K562 (cell line): ENCODE measurements at regions not wholly inside any gene's neighbourhood (a gene's known extent, or its start where the extent isn't known, plus 50 kb on each side); places are given as distances from the start of the nearest gene placed in this dataset.

Source experiments
- ATAC-seq: fragments of 200-7000 bp; cut with Tn5 transposase; 3 replicates; pipeline ENCODE4 v1.9.1; 2020; ENCODE audit warnings: moderate library complexity
- BruUV-seq: library from RNA; stranded (reverse); fragments of 400-500 nt; replicated peaks from 2 replicates; lab custom pipeline; 2021; lab: Mats Ljungman, UMichigan
- CTCF ChIA-PET: fragments of 300-600 bp; formaldehyde crosslinking; extraction: SDS; loops from one replicate; lab custom pipeline; 2021; ENCODE audit warnings: low intra/inter-chr PET ratio; lab: Yijun Ruan, JAX
- POLR2A ChIA-PET: fragments of 300-600, 350-650 bp; sonication (Branson Sonifier 250); formaldehyde crosslinking; extraction: SDS; loops from one replicate; lab custom pipeline; 2021; ENCODE audit warnings: antibody characterized with exemption, inconsistent platforms; lab: Yijun Ruan, JAX
- DNase-seq, 4 experiments: peaks; one replicate each; pipeline versions ENCODE4 v3.0.0 to v3.0.0-alpha.2; 2011 to 2018; ENCODE audit warnings: low spot score in 3 of 4, mixed read lengths in 3 of 4; ENCODE audit errors: extremely low read depth in 1 of 4
- FAIRE-seq: peaks from 2 replicates; lab custom pipeline; 2011; peaks lifted over from hg19 to GRCh38; lab: Jason Lieb, UNC
- H2AFZ ChIP-seq: 2 replicates; pipeline ENCODE4 v1.6.0; 2011; ENCODE audit warnings: low read depth, low read length, control low read depth, inconsistent platforms
- H3K27ac ChIP-seq: fragments of 200-600 bp; 3 replicates; pipeline ENCODE4 v1.8.0; 2011; ENCODE audit warnings: low read depth, mild to moderate bottlenecking, control low read depth, inconsistent platforms, low read length, moderate library complexity, mixed read lengths; ENCODE audit errors: extremely low read depth
- H3K27me3 ChIP-seq, 2 experiments: fragments of 300-600 bp in 1 of 2; 2 replicates in 1 of 2; 3 replicates in 1 of 2; pipeline versions ENCODE4 v1.6.0 to v1.8.0; 2011; ENCODE audit warnings: inconsistent platforms in 2 of 2, low read length in 2 of 2, mild to moderate bottlenecking in 1 of 2, mixed read lengths in 1 of 2, moderate library complexity in 1 of 2; ENCODE audit not compliant: control insufficient read depth in 2 of 2, insufficient read depth in 2 of 2
- H3K36me3 ChIP-seq: fragments of 300-600 bp; 3 replicates; pipeline ENCODE4 v1.8.0; 2011; ENCODE audit warnings: mild to moderate bottlenecking, low read length, inconsistent platforms; ENCODE audit not compliant: control insufficient read depth, insufficient read depth
- H3K4me1 ChIP-seq, 2 experiments: fragments of 200-600 bp in 1 of 2; replicated peaks in 1 of 2; 2 replicates in 1 of 2; 3 replicates in 1 of 2; pipeline versions ENCODE4 v1.5.1 to v1.8.0; 2011; ENCODE audit warnings: inconsistent platforms in 2 of 2, low read length in 2 of 2, mild to moderate bottlenecking in 1 of 2, mixed read lengths in 1 of 2, moderate library complexity in 1 of 2; ENCODE audit not compliant: control insufficient read depth in 2 of 2, insufficient read depth in 2 of 2
- H3K4me2 ChIP-seq: 2 replicates; pipeline ENCODE4 v1.6.1; 2011; ENCODE audit warnings: low read length, control low read depth, inconsistent platforms, mixed read lengths; ENCODE audit not compliant: insufficient read depth
- H3K4me3 ChIP-seq: fragments of 200-600 bp; sonication (generic), shearing (Covaris generic); 2 replicates; pipeline ENCODE4 v1.5.1; 2016; ENCODE audit warnings: control low read depth, inconsistent platforms
- H3K79me2 ChIP-seq: fragments of 200-600 bp; 3 replicates; pipeline ENCODE4 v1.8.0; 2011; ENCODE audit warnings: low read length, inconsistent platforms; ENCODE audit not compliant: control insufficient read depth, insufficient read depth
- H3K9ac ChIP-seq, 2 experiments: 2 replicates each; pipeline versions ENCODE4 v1.6.0 to v1.6.1; 2011; ENCODE audit warnings: low read depth in 2 of 2, low read length in 2 of 2, control low read depth in 1 of 2, inconsistent platforms in 1 of 2, mild to moderate bottlenecking in 1 of 2, mixed read lengths in 1 of 2; ENCODE audit not compliant: insufficient read depth in 1 of 2
- H3K9me1 ChIP-seq: one replicate; pipeline ENCODE4 v1.6.0; 2011; ENCODE audit warnings: inconsistent platforms, mild to moderate bottlenecking, low read length, moderate library complexity; ENCODE audit not compliant: control insufficient read depth, insufficient read depth
- H3K9me3 ChIP-seq: replicated peaks from 2 replicates; pipeline ENCODE4 v1.5.1; 2011; ENCODE audit warnings: low read depth, low read length, inconsistent platforms; ENCODE audit not compliant: control insufficient read depth, insufficient read depth
- H4K20me1 ChIP-seq: replicated peaks from 2 replicates; pipeline ENCODE4 v1.6.1; 2011; ENCODE audit warnings: low read length, inconsistent platforms, mixed read lengths; ENCODE audit not compliant: control insufficient read depth, insufficient read depth
- CEBPG ChIP-seq, 3 experiments: fragments of 200-800 bp in 1 of 3; sonication (Bioruptor generic) in 1 of 3; sonication (generic) in 1 of 3; formaldehyde crosslinking in 1 of 3; IDR thresholded peaks in 2 of 3; conservative IDR thresholded peaks in 1 of 3; 2 replicates each; pipeline versions ENCODE4 v1.6.1 to v1.8.0; 2016 to 2022; ENCODE audit warnings: missing compliant biosample characterization in 2 of 3, missing genetic modification characterization in 2 of 3, mild to moderate bottlenecking in 1 of 3, missing genetic modification reagents in 1 of 3
- CHCHD3 ChIP-seq: fragments of 250-450 bp; sonication (Bioruptor Pico); IDR thresholded peaks from 2 replicates; pipeline ENCODE4 v2.1.2; 2022; ENCODE audit warnings: mild to moderate bottlenecking
- IRF2 ChIP-seq: sonication (generic); formaldehyde crosslinking; IDR thresholded peaks from 2 replicates; pipeline ENCODE4 v1.8.1; 2022; ENCODE audit warnings: mild to moderate bottlenecking, missing genetic modification reagents
- JUNB ChIP-seq: fragments of 450-650 bp; formaldehyde crosslinking; conservative IDR thresholded peaks from 2 replicates; pipeline ENCODE4 v1.4.0; 2020; ENCODE audit warnings: mild to moderate bottlenecking
- KAT8 ChIP-seq: fragments of 450-650 bp; IDR thresholded peaks from 2 replicates; pipeline ENCODE4 v1.6.1; 2016; ENCODE audit warnings: low read depth, mild to moderate bottlenecking
- LEF1 ChIP-seq: fragments of 450-650 bp; IDR thresholded peaks from 2 replicates; pipeline ENCODE4 v1.6.1; 2016; ENCODE audit warnings: mild to moderate bottlenecking
- NELFE ChIP-seq: IDR thresholded peaks from 2 replicates; pipeline ENCODE4 v1.6.1; 2011; ENCODE audit warnings: mild to moderate bottlenecking; ENCODE audit not compliant: insufficient read depth, insufficient read length
- PTTG1 ChIP-seq: fragments of 450-650 bp; IDR thresholded peaks from 2 replicates; pipeline ENCODE4 v1.6.1; 2016; ENCODE audit warnings: low read depth, mild to moderate bottlenecking, missing genetic modification characterization, missing compliant biosample characterization
- SIX5 ChIP-seq, 2 experiments: IDR thresholded peaks; 2 replicates each; pipeline ENCODE4 v1.6.1; 2011; ENCODE audit warnings: low read length in 2 of 2, borderline replicate concordance in 1 of 2, low read depth in 1 of 2, mild to moderate bottlenecking in 1 of 2, moderate library complexity in 1 of 2; ENCODE audit not compliant: insufficient read depth in 1 of 2
- ZFX ChIP-seq: sonication (generic); formaldehyde crosslinking; IDR thresholded peaks from 2 replicates; pipeline ENCODE4 v1.8.0; 2022; ENCODE audit warnings: mild to moderate bottlenecking, missing genetic modification reagents, moderate library complexity
- ZNF408 ChIP-seq: fragments of 250-450 bp; sonication (Bioruptor Pico); IDR thresholded peaks from 2 replicates; pipeline ENCODE4 v1.4.0; 2020; ENCODE audit warnings: low read depth, mild to moderate bottlenecking, moderate library complexity
- ZNF77 ChIP-seq: fragments of 250-450 bp; sonication (Bioruptor Pico); IDR thresholded peaks from 2 replicates; pipeline ENCODE4 v1.5.0; 2020
- WGBS: fragments of 100-300 bp; shearing (Covaris generic); methylation state at CpG from one replicate; pipeline ENCODE4 v1.1.6; 2016; ENCODE audit warnings: low coverage, mixed read lengths; ENCODE audit not compliant: insufficient coverage; ENCODE audit errors: missing lambda C conversion rate; 5-methylcytosine and 5-hydroxymethylcytosine counted together
- in situ Hi-C: fragments of 300-500 bp; cut with MboI; formaldehyde crosslinking; loops from 4 replicates; pipeline ENCODE4 v1.15.0; 2018; ENCODE audit warnings: inconsistent platforms, mixed read lengths
- intact Hi-C: fragments of 100-400 bp; cut with micrococcal nuclease; formaldehyde crosslinking; loops from 2 replicates; pipeline ENCODE4 v1.14.2; 2022
- TF ChIP-seq, protein P1 (sequence below), 2 experiments: fragments of 450-650 bp; IDR thresholded peaks; 2 replicates each; pipeline ENCODE4 v1.6.1; 2016
- TF ChIP-seq, protein P2 (sequence below): fragments of 150-350 bp; conservative IDR thresholded peaks from 2 replicates; pipeline ENCODE4 v1.6.1; 2014; ENCODE audit warnings: low read length

- Histone ChIP-seq H3K9me1 (no peaks in the 10 kb centered on the region), H3K9ac (no peak overlapping the region), H3K36me3 (no peaks in the 10 kb centered on the region), H3K4me2 (no peak overlapping the region), H2AFZ (no peak overlapping the region), H3K79me2 (no peaks in the 10 kb centered on the region), H3K27me3 (no peaks in the 10 kb centered on the region), H3K4me1 (no peaks in the 10 kb centered on the region), H3K27ac (no peak overlapping the region), H3K9me3 (no peaks in the 10 kb centered on the region), H4K20me1 (no peaks in the 10 kb centered on the region), H3K4me3 (no peak overlapping the region)
- DNase-seq: no peak
- BruUV-seq: no TSS peak
- ChIA-PET CTCF (no interaction called here), POLR2A (no interaction called here)
- WGBS: 2% methylated on average over 4 of the region's 4 CpGs
- FAIRE-seq: no peak
- TF ChIP-seq CEBPG (CRISPR knock-in tag; IDR thresholded peaks at IDR 0.05): no peak
- TF ChIP-seq CEBPG (tag; conservative IDR thresholded peaks at IDR 0.05 in 1 of 2, IDR thresholded peaks at IDR 0.05 in 1 of 2): no peak
- TF ChIP-seq, protein P1, sequence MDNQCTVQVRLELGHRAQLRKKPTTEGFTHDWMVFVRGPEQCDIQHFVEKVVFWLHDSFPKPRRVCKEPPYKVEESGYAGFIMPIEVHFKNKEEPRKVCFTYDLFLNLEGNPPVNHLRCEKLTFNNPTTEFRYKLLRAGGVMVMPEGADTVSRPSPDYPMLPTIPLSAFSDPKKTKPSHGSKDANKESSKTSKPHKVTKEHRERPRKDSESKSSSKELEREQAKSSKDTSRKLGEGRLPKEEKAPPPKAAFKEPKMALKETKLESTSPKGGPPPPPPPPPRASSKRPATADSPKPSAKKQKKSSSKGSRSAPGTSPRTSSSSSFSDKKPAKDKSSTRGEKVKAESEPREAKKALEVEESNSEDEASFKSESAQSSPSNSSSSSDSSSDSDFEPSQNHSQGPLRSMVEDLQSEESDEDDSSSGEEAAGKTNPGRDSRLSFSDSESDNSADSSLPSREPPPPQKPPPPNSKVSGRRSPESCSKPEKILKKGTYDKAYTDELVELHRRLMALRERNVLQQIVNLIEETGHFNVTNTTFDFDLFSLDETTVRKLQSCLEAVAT (IDR thresholded peaks at IDR 0.05): no peak
- TF ChIP-seq CHCHD3 (CRISPR knock-in tag): no peak
- no peak for TF ChIP-seq IRF2
- no peak for TF ChIP-seq ZFX (CRISPR knock-in tag)
- TF ChIP-seq ZNF77: no peak
- TF ChIP-seq NELFE: no peak
- TF ChIP-seq LEF1: no peak
- no peak for TF ChIP-seq ZNF408
- TF ChIP-seq SIX5 (IDR thresholded peaks at IDR 0.05; ENCODE audit: borderline replicate concordance in 1 of 2, insufficient read depth in 1 of 2, low read depth in 1 of 2, low read length in 2 of 2): no peak
- TF ChIP-seq KAT8: no peak
- TF ChIP-seq PTTG1 (tag): no peak
- TF ChIP-seq, protein P2, sequence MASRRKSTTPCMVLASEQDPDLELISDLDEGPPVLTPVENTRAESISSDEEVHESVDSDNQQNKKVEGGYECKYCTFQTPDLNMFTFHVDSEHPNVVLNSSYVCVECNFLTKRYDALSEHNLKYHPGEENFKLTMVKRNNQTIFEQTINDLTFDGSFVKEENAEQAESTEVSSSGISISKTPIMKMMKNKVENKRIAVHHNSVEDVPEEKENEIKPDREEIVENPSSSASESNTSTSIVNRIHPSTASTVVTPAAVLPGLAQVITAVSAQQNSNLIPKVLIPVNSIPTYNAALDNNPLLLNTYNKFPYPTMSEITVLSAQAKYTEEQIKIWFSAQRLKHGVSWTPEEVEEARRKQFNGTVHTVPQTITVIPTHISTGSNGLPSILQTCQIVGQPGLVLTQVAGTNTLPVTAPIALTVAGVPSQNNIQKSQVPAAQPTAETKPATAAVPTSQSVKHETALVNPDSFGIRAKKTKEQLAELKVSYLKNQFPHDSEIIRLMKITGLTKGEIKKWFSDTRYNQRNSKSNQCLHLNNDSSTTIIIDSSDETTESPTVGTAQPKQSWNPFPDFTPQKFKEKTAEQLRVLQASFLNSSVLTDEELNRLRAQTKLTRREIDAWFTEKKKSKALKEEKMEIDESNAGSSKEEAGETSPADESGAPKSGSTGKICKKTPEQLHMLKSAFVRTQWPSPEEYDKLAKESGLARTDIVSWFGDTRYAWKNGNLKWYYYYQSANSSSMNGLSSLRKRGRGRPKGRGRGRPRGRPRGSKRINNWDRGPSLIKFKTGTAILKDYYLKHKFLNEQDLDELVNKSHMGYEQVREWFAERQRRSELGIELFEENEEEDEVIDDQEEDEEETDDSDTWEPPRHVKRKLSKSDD: no peak
- no peak for TF ChIP-seq JUNB (CRISPR knock-in tag)
- intact Hi-C loops: no loop called here
- no peak for ATAC-seq
- in situ Hi-C loops: no loop called here
These were observed 670.1 kb upstream of the TMEM132C start for GRCh38 chr12:127596891-127597290.
